ENCODE measurements at regions not wholly inside any gene's neighbourhood (a gene's known extent, or its start where the extent isn't known, plus 50 kb on each side); places are given as distances from the start of the nearest gene placed in this dataset.

DNA sequence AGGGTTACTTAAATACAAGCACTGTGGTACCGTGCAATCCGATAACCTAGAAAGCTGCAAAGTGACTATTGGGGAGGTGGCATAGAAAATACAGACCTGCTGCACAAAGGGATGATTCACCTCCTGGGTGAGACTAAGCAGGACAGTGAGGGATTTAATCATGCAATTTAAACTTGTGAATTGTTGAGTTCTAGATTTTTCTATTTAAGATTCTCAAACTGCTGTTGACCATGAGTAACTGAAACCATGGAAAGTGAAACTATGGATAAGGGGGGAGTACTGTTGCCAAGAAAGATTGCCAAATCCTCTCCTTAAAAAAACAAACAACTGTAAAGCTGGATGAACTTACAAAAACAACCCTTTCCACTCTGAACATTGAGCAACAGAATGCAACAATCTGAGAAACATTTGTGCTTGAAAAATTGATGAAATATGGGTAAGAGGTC is 61.5 kb upstream of the NUDT12 start:
- FAIRE-seq = no peak

DNA sequence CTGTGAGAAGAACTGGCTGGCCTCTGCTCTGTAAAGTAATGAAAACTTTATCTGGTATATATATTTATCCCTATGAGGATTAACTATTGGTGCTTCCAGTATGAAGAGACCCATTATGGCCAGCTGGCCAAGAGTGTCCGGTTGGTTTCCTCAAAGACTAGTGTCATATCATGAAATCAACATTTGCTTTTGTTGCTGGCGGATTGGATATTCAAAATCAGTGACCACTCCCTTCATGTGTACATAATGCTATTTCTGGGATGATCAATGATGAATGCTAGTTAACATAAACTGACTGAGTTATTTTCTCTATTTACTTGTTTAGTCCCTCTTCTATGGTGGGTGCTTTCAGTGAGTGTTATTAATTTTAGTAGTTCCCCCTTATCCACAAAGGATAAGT is 60.8 kb upstream of the NUDT12 start:
- FAIRE-seq = no peak

DNA sequence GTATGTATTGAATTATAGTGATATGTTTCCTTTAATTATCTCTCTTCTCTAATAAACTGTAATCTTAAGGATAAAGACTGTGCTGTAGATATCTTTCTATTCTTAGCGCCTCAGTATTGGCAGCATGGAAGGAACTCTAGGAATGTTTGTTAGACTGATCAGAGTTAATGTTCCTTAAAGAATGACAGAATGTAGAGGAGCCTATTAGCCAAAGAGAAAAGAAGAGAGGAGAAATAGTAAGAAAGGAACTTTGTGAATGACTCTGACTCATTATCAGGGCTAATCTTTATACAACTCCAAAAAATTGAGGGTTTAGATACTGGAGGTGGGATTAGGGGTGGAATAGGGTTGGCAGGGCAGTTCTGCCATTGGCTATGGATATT is 59.0 kb upstream of the NUDT12 start:
- FAIRE-seq = no peak

DNA sequence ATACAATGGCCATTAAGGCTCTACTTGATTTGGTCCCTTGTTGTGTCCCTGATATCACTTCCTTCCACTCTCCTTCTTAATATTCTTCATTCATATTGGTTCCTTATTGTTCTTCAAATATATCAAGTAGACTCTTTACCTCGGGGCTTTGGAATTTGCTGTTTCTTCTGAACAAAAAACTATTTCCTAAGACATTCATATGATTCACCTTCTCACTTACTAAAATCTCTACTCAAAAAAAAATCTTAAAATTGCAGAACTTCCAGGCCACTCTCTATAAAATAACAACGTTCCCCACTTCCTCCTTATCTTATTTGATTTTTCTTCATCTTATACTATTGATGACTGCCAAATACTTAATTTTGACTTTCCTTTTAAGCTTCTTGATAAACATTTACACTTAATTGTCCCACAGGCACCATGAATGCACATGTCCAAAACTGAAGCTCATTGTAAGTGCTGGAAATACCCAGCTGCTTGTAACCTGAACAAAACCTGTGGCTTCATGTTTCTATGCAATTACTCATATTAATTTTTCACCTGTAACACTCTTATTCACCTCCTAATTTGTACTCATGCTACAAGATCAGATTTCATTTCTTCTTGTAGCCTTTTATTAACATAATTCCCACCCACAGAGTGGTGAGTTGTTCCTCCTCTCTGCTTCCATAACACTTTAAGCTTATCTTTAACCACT is 58.4 kb upstream of the NUDT12 start:
- FAIRE-seq = no peak

- FAIRE-seq = no peak
Observed at GRCh38 chr5:103617913-103618312, 55.3 kb upstream of the NUDT12 start.

DNA sequence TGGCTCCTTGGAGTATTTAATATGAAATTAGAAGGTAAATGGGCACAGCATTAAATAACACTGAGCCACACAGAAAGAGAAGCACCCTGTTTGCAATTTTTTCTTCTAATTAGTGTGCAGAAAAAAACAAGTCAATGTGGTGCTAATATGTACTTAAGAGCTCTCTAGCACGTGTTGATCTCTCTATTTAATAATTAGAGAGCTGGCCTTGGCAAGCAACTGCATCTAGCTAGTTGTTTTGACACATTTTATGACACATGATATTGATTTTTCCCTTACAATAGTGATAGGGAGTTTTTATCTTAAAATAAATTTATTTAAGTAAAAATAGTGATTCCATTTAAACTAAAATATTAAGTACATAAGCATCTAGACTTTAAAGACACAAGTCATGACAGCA is 54.5 kb upstream of the NUDT12 start:
- FAIRE-seq = peak; percentile 19

- FAIRE-seq = no peak
Observed at GRCh38 chr5:103612545-103612944, 50.0 kb upstream of the NUDT12 start.

Measured in G401.6 (cell line).